Jurkat, Clone E6-1 (cell line): ENCODE measurements at regions not wholly inside any gene's neighbourhood (a gene's known extent, or its start where the extent isn't known, plus 50 kb on each side); places are given as distances from the start of the nearest gene placed in this dataset.
"Not testable (repeated sequence)": the region's sequence is repeated elsewhere in the genome, so short reads cannot be mapped to it uniquely, and the experiment has no call there.

Experiments used
- DNase-seq: peaks from one replicate; pipeline ENCODE4 v3.0.0-alpha.2; 2011; ENCODE audit warnings: low read depth, low spot score
- H3K4me3 ChIP-seq: 2 replicates; pipeline ENCODE4 v1.5.1; 2011; ENCODE audit warnings: mild to moderate bottlenecking, low read length, control low read depth, moderate library complexity

GRCh38 chr7:10521306-10521705 lies 452.4 kb upstream of the PHF14 start:
- DNase-seq = no peak
- H3K4me3 ChIP-seq = no peak overlapping the region

GRCh38 chr7:10533429-10533828 lies 440.2 kb upstream of the PHF14 start:
- not testable (repeated sequence) for DNase-seq, H3K4me3 ChIP-seq

GRCh38 chr7:10536561-10536960 lies 437.1 kb upstream of the PHF14 start:
- no peak overlapping the region for H3K4me3 ChIP-seq
- DNase-seq = no peak

- DNase-seq = no peak
- H3K4me3 ChIP-seq = no peak overlapping the region
These were observed 435.9 kb upstream of the PHF14 start for GRCh38 chr7:10537764-10538163.

- no peak for DNase-seq
- H3K4me3 ChIP-seq = no peak overlapping the region
These were observed 416.3 kb upstream of the PHF14 start for GRCh38 chr7:10557375-10557774.

- H3K4me3 ChIP-seq = no peak overlapping the region
- DNase-seq = no peak
These were observed 413.2 kb upstream of the PHF14 start for GRCh38 chr7:10560497-10560896.

- no peak overlapping the region for H3K4me3 ChIP-seq
- no peak for DNase-seq
These were observed 404.8 kb upstream of the PHF14 start for GRCh38 chr7:10568891-10569290.

GRCh38 chr7:10571759-10572158 lies 401.9 kb upstream of the PHF14 start:
- no peak for DNase-seq
- H3K4me3 ChIP-seq = no peak overlapping the region

GRCh38 chr7:10577866-10578374 lies 395.8 kb upstream of the PHF14 start:
- DNase-seq = no peak
- H3K4me3 ChIP-seq = no peak overlapping the region

GRCh38 chr7:10579561-10579960 lies 394.1 kb upstream of the PHF14 start:
- DNase-seq = no peak
- H3K4me3 ChIP-seq = no peak overlapping the region

- H3K4me3 ChIP-seq = no peak overlapping the region
- DNase-seq = no peak
These were observed 388.8 kb upstream of the PHF14 start for GRCh38 chr7:10584886-10585285.

GRCh38 chr7:10588084-10588483 lies 385.6 kb upstream of the PHF14 start:
- no peak overlapping the region for H3K4me3 ChIP-seq
- no peak for DNase-seq

GRCh38 chr7:10592604-10593003 lies 381.1 kb upstream of the PHF14 start:
- no peak for DNase-seq
- no peak overlapping the region for H3K4me3 ChIP-seq

GRCh38 chr7:10593080-10593479 lies 380.6 kb upstream of the PHF14 start:
- DNase-seq = no peak
- H3K4me3 ChIP-seq = no peak overlapping the region

GRCh38 chr7:10596827-10597226 lies 376.8 kb upstream of the PHF14 start:
- no peak for DNase-seq
- H3K4me3 ChIP-seq = no peak overlapping the region

- DNase-seq = no peak
- no peak overlapping the region for H3K4me3 ChIP-seq
These were observed 369.5 kb upstream of the PHF14 start for GRCh38 chr7:10604128-10604527.

GRCh38 chr7:10612950-10613349 lies 360.7 kb upstream of the PHF14 start:
- DNase-seq = no peak
- H3K4me3 ChIP-seq = no peak overlapping the region

- H3K4me3 ChIP-seq = no peak overlapping the region
- DNase-seq = no peak
These were observed 354.7 kb upstream of the PHF14 start for GRCh38 chr7:10618953-10619352.

- DNase-seq = no peak
- H3K4me3 ChIP-seq = no peak overlapping the region
These were observed 341.0 kb upstream of the PHF14 start for GRCh38 chr7:10632712-10633111.

GRCh38 chr7:10634239-10634638 lies 339.4 kb upstream of the PHF14 start:
- DNase-seq = no peak
- H3K4me3 ChIP-seq = no peak overlapping the region

- no peak for DNase-seq
- H3K4me3 ChIP-seq = no peak overlapping the region
These were observed 335.7 kb upstream of the PHF14 start for GRCh38 chr7:10637991-10638390.

- DNase-seq = peak; percentile 71
- no peak overlapping the region for H3K4me3 ChIP-seq
These were observed 330.1 kb upstream of the PHF14 start for GRCh38 chr7:10643545-10643944.
